ENCODE measurements at regions not wholly inside any gene's neighbourhood (a gene's known extent, or its start where the extent isn't known, plus 50 kb on each side); places are given as distances from the start of the nearest gene placed in this dataset.

GRCh38 chr4:164210377-164210776, 543.6 kb upstream of the SMIM31 start:
- no peak overlapping the region for H2AFZ ChIP-seq (ENCODE audit: low read length)
- no peak overlapping the region for H3K27ac ChIP-seq (ENCODE audit: low read length)
- H3K4me3 ChIP-seq (ENCODE audit: low read length), result no peak overlapping the region
- H3F3A ChIP-seq (ENCODE audit: insufficient read depth, low read length), result no peaks in the 10 kb centered on the region
- no peaks in the 10 kb centered on the region for H4K20me1 ChIP-seq (ENCODE audit: insufficient read depth, low read length)
- TF ChIP-seq EZH2phosphoT487 (IDR thresholded peaks at IDR 0.05; ENCODE audit: low read length), result no peak
- H3K4me1 ChIP-seq (ENCODE audit: low read length), result no peaks in the 10 kb centered on the region
- H3K4me2 ChIP-seq (ENCODE audit: low read depth, low read length), result no peak overlapping the region
- no peaks in the 10 kb centered on the region for H3K9me2 ChIP-seq (replicated peaks; ENCODE audit: insufficient read depth, low read length)
- H3K79me2 ChIP-seq (ENCODE audit: low read length), result no peaks in the 10 kb centered on the region
- no peak overlapping the region for H3K9ac ChIP-seq (ENCODE audit: low read length)
- H3K27me3 ChIP-seq (replicated peaks; ENCODE audit: insufficient read depth, low read length), result no peaks in the 10 kb centered on the region
- no peak for DNase-seq
- no peaks in the 10 kb centered on the region for H3K9me3 ChIP-seq (replicated peaks; ENCODE audit: insufficient read depth, low read length)
- no peaks in the 10 kb centered on the region for H3K36me3 ChIP-seq (replicated peaks; ENCODE audit: insufficient read depth, low read length)

- no peaks in the 10 kb centered on the region for H3K4me1 ChIP-seq (ENCODE audit: low read length)
- no peak overlapping the region for H3K4me3 ChIP-seq (ENCODE audit: low read length)
- no peak for DNase-seq
- no peaks in the 10 kb centered on the region for H3K9me3 ChIP-seq (replicated peaks; ENCODE audit: insufficient read depth, low read length)
- no peaks in the 10 kb centered on the region for H4K20me1 ChIP-seq (ENCODE audit: insufficient read depth, low read length)
- no peaks in the 10 kb centered on the region for H3K36me3 ChIP-seq (replicated peaks; ENCODE audit: insufficient read depth, low read length)
- no peak for TF ChIP-seq EZH2 (optimal IDR thresholded peaks at IDR 0.05; ENCODE audit: low read depth, low read length)
- TF ChIP-seq EZH2phosphoT487 (IDR thresholded peaks at IDR 0.05; ENCODE audit: low read length), result no peak
- no peak for TF ChIP-seq CTCF (IDR thresholded peaks at IDR 0.05; ENCODE audit: low read length)
- no peak overlapping the region for H3K4me2 ChIP-seq (ENCODE audit: low read depth, low read length)
- no peaks in the 10 kb centered on the region for H3F3A ChIP-seq (ENCODE audit: insufficient read depth, low read length)
- no peaks in the 10 kb centered on the region for H3K79me2 ChIP-seq (ENCODE audit: low read length)
- H2AFZ ChIP-seq (ENCODE audit: low read length), result no peak overlapping the region
- no peak overlapping the region for H3K9ac ChIP-seq (ENCODE audit: low read length)
- H3K9me2 ChIP-seq (replicated peaks; ENCODE audit: insufficient read depth, low read length), result no peaks in the 10 kb centered on the region
- no peak overlapping the region for H3K27ac ChIP-seq (ENCODE audit: low read length)
- no peaks in the 10 kb centered on the region for H3K27me3 ChIP-seq (replicated peaks; ENCODE audit: insufficient read depth, low read length)
Observed at GRCh38 chr4:164212134-164212533, 541.8 kb upstream of the SMIM31 start.

GRCh38 chr4:164212714-164213113, 541.2 kb upstream of the SMIM31 start:
- H4K20me1 ChIP-seq (ENCODE audit: insufficient read depth, low read length), result no peaks in the 10 kb centered on the region
- H3K4me1 ChIP-seq (ENCODE audit: low read length), result no peaks in the 10 kb centered on the region
- no peak overlapping the region for H3K27ac ChIP-seq (ENCODE audit: low read length)
- H3K4me2 ChIP-seq (ENCODE audit: low read depth, low read length), result no peak overlapping the region
- DNase-seq, result no peak
- no peaks in the 10 kb centered on the region for H3K79me2 ChIP-seq (ENCODE audit: low read length)
- TF ChIP-seq EZH2phosphoT487 (IDR thresholded peaks at IDR 0.05; ENCODE audit: low read length) (no peak), EZH2 (optimal IDR thresholded peaks at IDR 0.05; ENCODE audit: low read depth, low read length) (no peak), CTCF (IDR thresholded peaks at IDR 0.05; ENCODE audit: low read length) (no peak)
- H3F3A ChIP-seq (ENCODE audit: insufficient read depth, low read length), result no peaks in the 10 kb centered on the region
- no peaks in the 10 kb centered on the region for H3K9me3 ChIP-seq (replicated peaks; ENCODE audit: insufficient read depth, low read length)
- no peak overlapping the region for H2AFZ ChIP-seq (ENCODE audit: low read length)
- no peak overlapping the region for H3K9ac ChIP-seq (ENCODE audit: low read length)
- H3K4me3 ChIP-seq (ENCODE audit: low read length), result no peak overlapping the region
- H3K36me3 ChIP-seq (replicated peaks; ENCODE audit: insufficient read depth, low read length), result no peaks in the 10 kb centered on the region
- H3K27me3 ChIP-seq (replicated peaks; ENCODE audit: insufficient read depth, low read length), result no peaks in the 10 kb centered on the region
- no peaks in the 10 kb centered on the region for H3K9me2 ChIP-seq (replicated peaks; ENCODE audit: insufficient read depth, low read length)

GRCh38 chr4:164215113-164215741, 538.7 kb upstream of the SMIM31 start:
- H2AFZ ChIP-seq (ENCODE audit: low read length), result no peak overlapping the region
- no peaks in the 10 kb centered on the region for H3K4me1 ChIP-seq (ENCODE audit: low read length)

More at GRCh38 chr4:164215113-164215741, 538.7 kb upstream of the SMIM31 start:
- Histone ChIP-seq H3K79me2 (ENCODE audit: low read length) (no peaks in the 10 kb centered on the region), H3K27ac (ENCODE audit: low read length) (no peak overlapping the region), H3K36me3 (replicated peaks; ENCODE audit: insufficient read depth, low read length) (no peaks in the 10 kb centered on the region), H4K20me1 (ENCODE audit: insufficient read depth, low read length) (no peaks in the 10 kb centered on the region), H3K9ac (ENCODE audit: low read length) (no peak overlapping the region), H3K4me2 (ENCODE audit: low read depth, low read length) (no peak overlapping the region), H3K9me3 (replicated peaks; ENCODE audit: insufficient read depth, low read length) (no peaks in the 10 kb centered on the region), H3K9me2 (replicated peaks; ENCODE audit: insufficient read depth, low read length) (no peaks in the 10 kb centered on the region), H3K4me3 (ENCODE audit: low read length) (no peak overlapping the region), H3F3A (ENCODE audit: insufficient read depth, low read length) (no peaks in the 10 kb centered on the region), H3K27me3 (replicated peaks; ENCODE audit: insufficient read depth, low read length) (no peaks in the 10 kb centered on the region)
- TF ChIP-seq EZH2phosphoT487 (IDR thresholded peaks at IDR 0.05; ENCODE audit: low read length) (no peak), EZH2 (optimal IDR thresholded peaks at IDR 0.05; ENCODE audit: low read depth, low read length) (no peak), CTCF (IDR thresholded peaks at IDR 0.05; ENCODE audit: low read length) (no peak)
- no peak for DNase-seq
